GM23248 (cell line): ENCODE measurements at regions not wholly inside any gene's neighbourhood (a gene's known extent, or its start where the extent isn't known, plus 50 kb on each side); places are given as distances from the start of the nearest gene placed in this dataset.

Experiments
- DNase-seq: peaks from one replicate; pipeline ENCODE4 v3.0.0-alpha.2; 2015
- H2AFZ ChIP-seq: fragments of 200-600 bp; sonication (generic); 2 replicates; pipeline ENCODE4 v1.6.1; 2016; ENCODE audit warnings: antibody characterized with exemption
- H3F3A ChIP-seq: fragments of 200-600 bp; sonication (generic); 2 replicates; pipeline ENCODE4 v1.6.1; 2016; ENCODE audit warnings: mild to moderate bottlenecking, antibody characterized with exemption, mixed run types; ENCODE audit not compliant: insufficient read depth
- H3K27ac ChIP-seq: fragments of 200-600 bp; sonication (generic); 2 replicates; pipeline ENCODE4 v1.5.1; 2016; ENCODE audit warnings: mild to moderate bottlenecking
- H3K27me3 ChIP-seq: fragments of 200-600 bp; sonication (generic); replicated peaks from 2 replicates; pipeline ENCODE4 v1.6.1; 2016; ENCODE audit warnings: mild to moderate bottlenecking; ENCODE audit not compliant: insufficient read depth
- H3K36me3 ChIP-seq: fragments of 200-600 bp; sonication (generic); 2 replicates; pipeline ENCODE4 v1.6.1; 2016; ENCODE audit warnings: low read depth, mild to moderate bottlenecking
- H3K4me1 ChIP-seq: fragments of 200-600 bp; sonication (generic); 2 replicates; pipeline ENCODE4 v1.6.1; 2016; ENCODE audit warnings: mild to moderate bottlenecking; ENCODE audit not compliant: insufficient read depth
- H3K4me2 ChIP-seq: fragments of 200-600 bp; sonication (generic); one replicate; pipeline ENCODE4 v1.6.1; 2016; ENCODE audit warnings: mild to moderate bottlenecking; ENCODE audit not compliant: unreplicated experiment
- H3K4me3 ChIP-seq: fragments of 200-600 bp; sonication (generic); 2 replicates; pipeline ENCODE4 v1.5.1; 2016; ENCODE audit warnings: mild to moderate bottlenecking
- H3K79me2 ChIP-seq: fragments of 200-600 bp; sonication (generic); 2 replicates; pipeline ENCODE4 v1.6.1; 2016; ENCODE audit warnings: mild to moderate bottlenecking; ENCODE audit not compliant: insufficient read depth
- H3K9ac ChIP-seq: fragments of 200-600 bp; sonication (generic); 2 replicates; pipeline ENCODE4 v1.6.1; 2016; ENCODE audit warnings: mild to moderate bottlenecking
- H3K9me2 ChIP-seq: fragments of 200-600 bp; sonication (generic); 2 replicates; pipeline ENCODE4 v1.6.1; 2016; ENCODE audit warnings: mixed run types, mild to moderate bottlenecking, moderate library complexity; ENCODE audit not compliant: insufficient read depth
- H3K9me3 ChIP-seq: fragments of 200-600 bp; sonication (generic); one replicate; pipeline ENCODE4 v1.6.1; 2017; ENCODE audit warnings: low read depth
- H4K20me1 ChIP-seq: fragments of 200-600 bp; sonication (generic); 2 replicates; pipeline ENCODE4 v1.6.0; 2016; ENCODE audit not compliant: insufficient read depth
- EZH2 ChIP-seq: fragments of 200-600 bp; sonication (generic); IDR thresholded peaks from 2 replicates; pipeline ENCODE4 v1.6.1; 2018; ENCODE audit warnings: antibody characterized with exemption, mild to moderate bottlenecking; ENCODE audit not compliant: insufficient read depth, poor library complexity, severe bottlenecking
- EZH2phosphoT487 ChIP-seq: fragments of 200-600 bp; sonication (generic); IDR thresholded peaks from 2 replicates; pipeline ENCODE4 v1.6.1; 2018; ENCODE audit warnings: antibody characterized with exemption, moderate library complexity, mild to moderate bottlenecking, low read depth; ENCODE audit not compliant: insufficient read depth
- WGBS, 2 experiments: methylation state at CpG; one replicate each; pipeline ENCODE4 v1.1.6; 2015 to 2017; ENCODE audit warnings: low lambda C conversion rate in 2 of 2, low coverage in 1 of 2; ENCODE audit errors: missing lambda C conversion rate in 2 of 2; 5-methylcytosine and 5-hydroxymethylcytosine counted together
- in situ Hi-C: fragments of 300-500 bp; cut with MboI; formaldehyde crosslinking; loops from 2 replicates; pipeline ENCODE4 v1.15.0; 2020

DNA sequence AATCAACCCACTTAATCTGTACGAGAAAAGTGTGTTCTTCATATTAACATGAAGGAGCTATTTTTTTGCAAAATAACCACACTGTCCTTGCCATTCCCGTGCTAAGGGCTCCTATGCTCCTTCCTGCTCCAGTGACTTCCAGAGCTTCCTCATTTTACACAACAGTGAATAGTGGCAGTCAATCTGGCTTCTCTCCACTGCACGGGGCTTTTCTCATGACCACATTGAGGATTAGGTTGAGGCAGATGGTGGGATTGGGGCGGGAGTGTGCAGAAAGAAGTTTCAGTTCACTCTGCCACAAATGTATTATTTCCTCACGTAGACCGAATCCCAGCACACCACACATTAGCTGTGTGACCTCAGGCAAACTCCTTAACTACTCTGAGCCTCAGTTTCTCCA, 235.1 kb downstream of the ARHGAP12 start:
- H4K20me1 ChIP-seq, result no peaks in the 10 kb centered on the region
- H3K9me3 ChIP-seq, result peaks cover 9% of the 10 kb centered on the region
- H2AFZ ChIP-seq, result no peak overlapping the region
- H3K27ac ChIP-seq, result no peak overlapping the region
- 80 to 84% methylated on average over 6 of the region's 6 CpGs for WGBS, 2 experiments
- peaks cover 20% of the 10 kb centered on the region for H3K4me1 ChIP-seq
- no peak for DNase-seq
- H3K4me2 ChIP-seq, result no peak overlapping the region
- H3F3A ChIP-seq, result peaks cover 13% of the 10 kb centered on the region
- H3K36me3 ChIP-seq, result no peaks in the 10 kb centered on the region
- in situ Hi-C loops, result no loop called here
- no peak overlapping the region for H3K9ac ChIP-seq
- H3K4me3 ChIP-seq, result no peak overlapping the region
- no peaks in the 10 kb centered on the region for H3K9me2 ChIP-seq
- no peaks in the 10 kb centered on the region for H3K27me3 ChIP-seq
- no peaks in the 10 kb centered on the region for H3K79me2 ChIP-seq
- TF ChIP-seq EZH2phosphoT487 (no peak), EZH2 (no peak)

DNA sequence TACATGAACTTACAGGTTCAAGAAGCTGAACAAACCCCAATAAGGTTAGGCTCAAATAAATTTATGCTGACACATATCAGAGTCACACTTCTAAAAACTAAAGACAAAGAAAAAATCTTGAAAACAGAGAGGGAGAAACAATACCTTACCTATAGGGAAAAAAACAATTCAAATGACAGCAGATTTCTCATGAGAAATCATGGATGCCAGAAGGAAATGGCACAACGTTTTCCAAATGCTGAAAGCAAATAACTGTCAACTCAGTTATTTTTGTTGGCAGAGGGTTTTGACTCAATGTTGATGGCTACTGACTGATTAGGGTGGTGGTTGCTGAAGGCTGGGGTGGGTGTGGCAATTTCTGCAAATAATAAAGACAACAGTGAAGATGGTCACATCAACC, 239.4 kb downstream of the ARHGAP12 start:
- H4K20me1 ChIP-seq, result no peaks in the 10 kb centered on the region
- H3K4me1 ChIP-seq, result no peaks in the 10 kb centered on the region
- peaks cover 9% of the 10 kb centered on the region for H3K9me3 ChIP-seq
- no peak overlapping the region for H3K4me2 ChIP-seq
- H3K79me2 ChIP-seq, result no peaks in the 10 kb centered on the region
- no peaks in the 10 kb centered on the region for H3F3A ChIP-seq
- in situ Hi-C loops, result no loop called here
- no peaks in the 10 kb centered on the region for H3K36me3 ChIP-seq
- no peaks in the 10 kb centered on the region for H3K27me3 ChIP-seq
- no peak overlapping the region for H3K27ac ChIP-seq
- no peak overlapping the region for H3K4me3 ChIP-seq
- H2AFZ ChIP-seq, result no peak overlapping the region
- 45 to 54% methylated on average over 1 of the region's 1 CpG for WGBS, 2 experiments
- no peak for TF ChIP-seq EZH2phosphoT487
- no peak for TF ChIP-seq EZH2
- no peaks in the 10 kb centered on the region for H3K9me2 ChIP-seq
- H3K9ac ChIP-seq, result no peak overlapping the region
- DNase-seq, result no peak

DNA sequence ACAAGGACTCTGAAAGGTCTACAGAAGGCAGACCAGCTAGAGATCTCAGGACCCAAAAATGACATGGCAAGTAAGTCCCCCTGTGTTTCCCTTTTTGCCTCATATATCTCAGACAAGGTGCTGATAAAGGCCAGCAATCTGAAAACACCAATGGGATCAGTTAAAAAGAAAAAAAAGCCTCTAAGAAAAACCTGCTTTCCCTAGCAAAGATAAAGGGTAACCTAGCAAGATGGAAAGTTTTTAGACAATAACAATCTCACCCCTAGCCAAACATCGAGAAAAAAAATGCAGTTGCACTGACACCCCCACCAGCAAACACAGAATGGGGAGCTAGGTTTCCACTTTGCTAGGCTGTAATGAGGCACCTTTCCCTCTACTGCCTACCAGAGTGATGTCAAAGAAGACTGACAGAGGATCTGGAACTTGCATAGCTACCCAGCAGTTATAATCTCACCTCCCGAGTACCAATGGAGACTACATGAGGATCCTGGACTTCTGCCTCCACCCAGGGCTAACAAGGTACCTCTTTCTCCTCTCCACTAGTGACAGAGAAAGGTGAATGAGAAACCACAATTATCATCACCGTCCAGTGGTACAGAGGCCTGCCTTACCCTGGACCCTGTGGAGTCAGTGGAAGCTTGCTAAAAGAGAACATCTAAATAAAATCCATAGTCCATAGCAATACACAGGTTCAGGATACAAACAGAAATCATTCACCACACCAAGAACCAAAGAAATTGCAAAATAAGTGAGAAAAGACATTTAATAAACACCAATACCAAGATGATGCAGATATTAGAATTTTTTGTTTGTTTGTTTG, 240.8 kb downstream of the ARHGAP12 start:
- Histone ChIP-seq H3F3A (no peaks in the 10 kb centered on the region), H3K4me3 (no peak overlapping the region), H3K9me3 (peaks cover 17% of the 10 kb centered on the region), H3K4me2 (no peak overlapping the region), H3K9me2 (no peaks in the 10 kb centered on the region), H3K9ac (no peak overlapping the region), H3K79me2 (no peaks in the 10 kb centered on the region), H3K4me1 (no peaks in the 10 kb centered on the region), H3K27me3 (no peaks in the 10 kb centered on the region), H3K36me3 (no peaks in the 10 kb centered on the region), H4K20me1 (no peaks in the 10 kb centered on the region), H2AFZ (no peak overlapping the region), H3K27ac (no peak overlapping the region)
- in situ Hi-C loops, result no loop called here
- DNase-seq, result peak; percentile 31
- TF ChIP-seq EZH2 (no peak), EZH2phosphoT487 (no peak)
- WGBS, 2 experiments, result 70 to 74% methylated on average over 3 of the region's 3 CpGs

DNA sequence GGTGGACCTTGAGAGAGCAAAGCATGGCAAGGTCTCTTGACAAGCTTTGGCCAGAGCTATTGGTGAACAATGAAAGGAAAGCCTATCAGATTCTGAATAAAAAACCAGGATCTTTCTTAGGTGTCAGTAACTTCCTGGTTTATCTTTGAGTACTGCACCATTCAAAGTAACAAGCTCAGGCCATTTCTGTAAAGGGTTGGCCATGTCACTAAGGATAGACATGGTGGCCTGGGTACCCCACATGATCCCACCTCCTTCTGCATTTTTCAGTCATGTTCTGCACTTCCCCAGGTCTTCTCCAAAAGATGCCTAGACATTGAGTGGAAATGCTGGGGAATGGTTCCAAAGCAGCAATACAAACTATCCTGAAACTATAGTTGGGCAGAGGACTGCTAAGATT, 242.0 kb downstream of the ARHGAP12 start:
- no peaks in the 10 kb centered on the region for H3F3A ChIP-seq
- in situ Hi-C loops, result no loop called here
- no peak overlapping the region for H3K4me2 ChIP-seq
- H3K4me3 ChIP-seq, result no peak overlapping the region
- no peak for DNase-seq
- H3K79me2 ChIP-seq, result no peaks in the 10 kb centered on the region
- no peaks in the 10 kb centered on the region for H4K20me1 ChIP-seq
- H3K9me2 ChIP-seq, result no peaks in the 10 kb centered on the region
- H3K36me3 ChIP-seq, result no peaks in the 10 kb centered on the region
- H3K4me1 ChIP-seq, result no peaks in the 10 kb centered on the region
- TF ChIP-seq EZH2phosphoT487 (no peak), EZH2 (no peak)
- H3K27me3 ChIP-seq, result no peaks in the 10 kb centered on the region
- no peak overlapping the region for H3K27ac ChIP-seq
- no peak overlapping the region for H3K9ac ChIP-seq
- H2AFZ ChIP-seq, result no peak overlapping the region
- H3K9me3 ChIP-seq, result peaks cover 17% of the 10 kb centered on the region

DNA sequence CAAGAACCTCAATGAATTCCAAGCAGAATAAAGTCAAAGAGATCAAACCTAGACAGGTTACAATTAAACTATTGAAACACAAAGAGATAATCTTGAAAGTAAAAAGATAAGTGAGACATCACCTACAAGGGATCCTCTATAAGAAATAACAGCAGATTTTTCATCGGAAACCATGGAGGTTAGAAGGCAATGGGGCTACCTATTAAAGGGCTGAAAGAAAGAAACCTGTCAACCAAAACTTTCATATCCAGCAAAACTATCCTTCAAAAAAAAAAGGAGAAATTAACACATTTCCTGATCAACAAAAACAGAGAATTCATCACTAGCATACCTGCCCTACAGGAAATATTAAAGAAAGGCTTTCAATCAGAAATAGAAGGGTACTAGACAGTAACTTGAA, 244.9 kb downstream of the ARHGAP12 start:
- Histone ChIP-seq H3K9me3 (peaks cover 10% of the 10 kb centered on the region), H3K36me3 (no peaks in the 10 kb centered on the region), H2AFZ (no peak overlapping the region), H3K79me2 (no peaks in the 10 kb centered on the region), H3F3A (no peaks in the 10 kb centered on the region), H3K4me2 (no peak overlapping the region), H3K9me2 (no peaks in the 10 kb centered on the region), H3K27ac (no peak overlapping the region), H3K4me3 (no peak overlapping the region), H4K20me1 (no peaks in the 10 kb centered on the region), H3K27me3 (no peaks in the 10 kb centered on the region), H3K9ac (no peak overlapping the region), H3K4me1 (0 out of 2 replicates have a peak, but pooled peaks cover under 1% of the 10 kb centered on the region)
- TF ChIP-seq EZH2phosphoT487 (no peak), EZH2 (no peak)
- DNase-seq, result peak; percentile 26
- in situ Hi-C loops, result no loop called here
- 91% methylated on average over 1 of the region's 1 CpG for WGBS, 2 experiments
